NT2/D1 (cell line): ENCODE measurements at regions not wholly inside any gene's neighbourhood (a gene's known extent, or its start where the extent isn't known, plus 50 kb on each side); places are given as distances from the start of the nearest gene placed in this dataset.

Experiments used
- SUZ12 ChIP-seq: IDR thresholded peaks from 2 replicates; pipeline ENCODE4 v1.6.1; 2011; ENCODE audit not compliant: insufficient read length, insufficient read depth; ENCODE audit errors: extremely low read depth
- ZNF274 ChIP-seq: IDR thresholded peaks from 2 replicates; pipeline ENCODE4 v1.6.1; 2011; ENCODE audit warnings: mild to moderate bottlenecking, low read depth, low read length

GRCh38 chr9:80500300-80500699 is 928.5 kb downstream of the TLE4 start:
- TF ChIP-seq ZNF274 (no peak), SUZ12 (no peak)
